AG04449 (cell line): ENCODE measurements at regions not wholly inside any gene's neighbourhood (a gene's known extent, or its start where the extent isn't known, plus 50 kb on each side); places are given as distances from the start of the nearest gene placed in this dataset.

Source experiments
- CTCF ChIA-PET: fragments of 350-600 bp; formaldehyde crosslinking; extraction: SDS; loops from one replicate; lab custom pipeline; 2021; ENCODE audit warnings: antibody characterized with exemption; lab: Yijun Ruan, JAX
- POLR2A ChIA-PET: fragments of 400-600, 350-600 bp; formaldehyde crosslinking; extraction: SDS; loops from one replicate; lab custom pipeline; 2020; ENCODE audit warnings: antibody characterized with exemption, inconsistent platforms; lab: Yijun Ruan, JAX
- DNase-seq: peaks from one replicate; pipeline ENCODE4 v3.0.0-alpha.2; 2010; ENCODE audit warnings: low read depth, low spot score
- H3K4me3 ChIP-seq: 2 replicates; pipeline ENCODE4 v1.5.1; 2011; ENCODE audit warnings: low read depth, mild to moderate bottlenecking, control low read depth, low read length
- TF ChIP-seq, protein P1 (sequence below): IDR thresholded peaks from one replicate; pipeline ENCODE4 v1.5.1; 2011; ENCODE audit warnings: mild to moderate bottlenecking, moderate library complexity, low read length, control low read depth, inconsistent platforms; ENCODE audit not compliant: insufficient read depth; ENCODE audit errors: missing control alignments

DNA sequence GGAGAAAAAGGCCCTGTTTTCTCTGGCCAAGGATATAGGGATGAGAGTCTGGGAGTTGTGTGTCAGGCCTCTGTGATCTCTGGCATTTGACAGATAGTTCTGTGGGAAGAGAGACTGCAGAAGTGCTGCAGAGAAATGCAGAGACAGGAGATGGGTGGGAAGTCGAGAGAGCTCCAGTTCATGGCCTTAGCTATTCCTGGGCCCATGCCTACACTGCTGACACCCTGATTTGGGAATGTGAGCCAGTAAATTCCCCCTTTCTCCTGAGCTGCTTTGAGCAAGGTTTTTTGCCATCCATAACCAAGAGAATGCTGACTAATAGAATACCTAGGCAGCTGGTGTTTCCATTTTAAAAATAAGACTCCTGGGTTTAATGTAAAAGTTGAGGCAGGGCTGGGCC, 59.3 kb downstream of the EBLN2 start:
- no peak overlapping the region for H3K4me3 ChIP-seq
- DNase-seq = no peak
- ChIA-PET POLR2A (no interaction called here), CTCF (no interaction called here)
- TF ChIP-seq, protein P1, sequence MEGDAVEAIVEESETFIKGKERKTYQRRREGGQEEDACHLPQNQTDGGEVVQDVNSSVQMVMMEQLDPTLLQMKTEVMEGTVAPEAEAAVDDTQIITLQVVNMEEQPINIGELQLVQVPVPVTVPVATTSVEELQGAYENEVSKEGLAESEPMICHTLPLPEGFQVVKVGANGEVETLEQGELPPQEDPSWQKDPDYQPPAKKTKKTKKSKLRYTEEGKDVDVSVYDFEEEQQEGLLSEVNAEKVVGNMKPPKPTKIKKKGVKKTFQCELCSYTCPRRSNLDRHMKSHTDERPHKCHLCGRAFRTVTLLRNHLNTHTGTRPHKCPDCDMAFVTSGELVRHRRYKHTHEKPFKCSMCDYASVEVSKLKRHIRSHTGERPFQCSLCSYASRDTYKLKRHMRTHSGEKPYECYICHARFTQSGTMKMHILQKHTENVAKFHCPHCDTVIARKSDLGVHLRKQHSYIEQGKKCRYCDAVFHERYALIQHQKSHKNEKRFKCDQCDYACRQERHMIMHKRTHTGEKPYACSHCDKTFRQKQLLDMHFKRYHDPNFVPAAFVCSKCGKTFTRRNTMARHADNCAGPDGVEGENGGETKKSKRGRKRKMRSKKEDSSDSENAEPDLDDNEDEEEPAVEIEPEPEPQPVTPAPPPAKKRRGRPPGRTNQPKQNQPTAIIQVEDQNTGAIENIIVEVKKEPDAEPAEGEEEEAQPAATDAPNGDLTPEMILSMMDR = no peak

DNA sequence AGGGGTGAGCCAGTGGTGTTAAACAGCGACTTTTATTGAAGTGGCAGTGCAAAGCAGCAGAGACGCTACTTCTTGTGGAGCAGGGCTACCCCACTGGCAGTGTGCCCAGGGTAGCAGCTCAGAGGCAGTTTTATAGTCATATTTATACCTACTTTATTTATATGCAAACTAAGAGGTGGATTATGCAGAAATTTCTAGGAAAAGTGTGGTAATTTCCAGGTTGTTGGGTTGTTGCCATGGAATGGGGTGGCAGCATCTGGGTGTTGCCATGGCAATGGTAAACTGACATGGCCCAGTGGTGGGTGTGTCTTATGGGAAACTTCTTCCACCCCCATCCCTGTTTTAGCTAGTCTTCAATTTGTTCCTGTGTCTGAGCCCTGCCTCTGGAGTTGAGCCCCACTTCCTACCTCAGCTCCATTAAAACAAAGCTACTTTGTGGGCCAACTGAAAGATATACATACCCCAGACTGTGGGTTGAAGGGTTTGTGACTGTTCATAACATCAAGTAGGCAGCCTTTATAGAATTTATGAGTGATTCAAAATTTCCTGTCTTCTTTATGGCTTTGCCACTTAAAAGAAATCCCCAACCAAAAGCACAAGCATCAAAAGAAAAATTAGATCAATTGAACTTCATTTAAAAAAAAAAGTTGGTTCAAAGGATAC, 60.3 kb downstream of the EBLN2 start:
- CTCF ChIA-PET = no interaction called here
- TF ChIP-seq, protein P1 = no peak
- POLR2A ChIA-PET = no interaction called here

DNA sequence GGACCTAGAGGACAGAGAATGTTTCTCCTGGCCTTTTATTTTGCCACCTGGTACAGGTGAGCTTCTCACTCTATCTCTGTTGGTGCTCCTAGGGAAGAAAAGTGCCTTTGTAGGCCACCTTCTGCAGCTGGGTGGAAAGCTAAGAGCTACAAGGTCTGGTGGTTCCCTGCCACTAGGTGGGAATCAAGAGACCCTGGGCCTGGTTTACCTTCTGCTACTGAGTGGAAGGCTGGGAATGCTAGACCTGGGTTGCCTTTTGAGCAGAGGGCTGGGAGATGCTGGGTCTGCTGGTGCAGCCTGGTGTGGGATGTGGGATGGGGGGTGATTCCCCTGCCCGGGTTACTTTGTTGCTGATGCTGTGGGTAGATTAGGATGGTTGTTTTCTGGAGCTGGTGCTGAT, 72.6 kb downstream of the EBLN2 start:
- ChIA-PET POLR2A (no interaction called here), CTCF (no interaction called here)
- no peak for DNase-seq
- TF ChIP-seq, protein P1 = no peak
- no peak overlapping the region for H3K4me3 ChIP-seq

More for the DNA sequence above, 60.3 kb downstream of the EBLN2 start:
- no peak for DNase-seq
- H3K4me3 ChIP-seq = no peak overlapping the region

DNA sequence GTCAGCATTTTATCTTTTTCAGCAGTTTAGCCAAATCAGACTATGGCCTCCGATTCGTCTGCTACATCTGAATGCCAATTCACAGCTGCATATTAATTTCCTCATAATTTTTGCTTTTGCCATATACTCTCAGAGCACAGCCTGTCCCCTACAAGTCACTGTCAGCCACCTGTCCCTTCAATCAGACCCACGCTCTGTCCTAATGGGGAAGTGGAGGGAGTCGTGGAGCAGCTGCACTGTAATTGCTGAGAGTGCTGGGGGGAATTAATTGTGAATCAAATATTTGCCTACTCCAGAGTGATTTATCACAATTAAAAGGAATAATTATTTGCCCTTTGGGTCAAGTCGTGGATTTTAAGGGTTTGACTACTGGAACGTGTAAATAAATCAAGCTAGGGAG, 75.5 kb downstream of the EBLN2 start:
- TF ChIP-seq, protein P1 = no peak
- ChIA-PET CTCF (no interaction called here), POLR2A (no interaction called here)
- no peak overlapping the region for H3K4me3 ChIP-seq
- DNase-seq = no peak

DNA sequence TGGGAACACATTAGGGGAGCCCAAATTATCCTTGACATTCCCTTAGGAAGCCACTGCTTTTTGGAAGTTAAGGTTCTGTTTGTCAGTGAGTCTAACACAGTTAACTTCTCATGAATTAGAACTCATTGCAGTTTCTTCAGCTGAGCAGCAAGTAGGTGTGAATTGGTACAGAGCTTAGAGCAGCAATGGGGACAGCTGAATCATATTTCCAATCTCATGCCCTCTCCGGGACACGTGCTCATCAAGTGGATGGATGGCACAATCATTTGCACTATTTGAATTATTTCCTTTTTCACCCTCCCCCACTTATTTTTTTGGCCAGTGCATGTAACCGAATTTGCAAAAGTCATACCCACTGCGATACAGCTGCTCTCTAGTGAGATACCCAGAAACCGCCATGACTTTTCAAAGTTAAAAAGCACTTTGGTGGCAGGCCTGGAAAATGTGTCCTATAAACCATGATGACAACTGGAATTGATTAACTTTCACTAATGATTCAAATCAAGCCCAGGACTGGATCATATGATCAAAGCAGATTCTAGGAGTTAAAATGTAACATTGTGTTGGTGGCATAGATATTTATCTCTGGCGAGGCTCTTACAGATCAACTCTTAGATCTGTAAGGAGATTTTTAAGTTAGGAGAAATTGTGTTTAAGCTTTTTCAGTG, 76.4 kb downstream of the EBLN2 start:
- ChIA-PET POLR2A (no interaction called here), CTCF (no interaction called here)

More for the DNA sequence above, 76.4 kb downstream of the EBLN2 start:
- TF ChIP-seq, protein P1 = no peak
- H3K4me3 ChIP-seq = no peak overlapping the region
- DNase-seq = no peak
